K562 (cell line): ENCODE measurements at regions not wholly inside any gene's neighbourhood (a gene's known extent, or its start where the extent isn't known, plus 50 kb on each side); places are given as distances from the start of the nearest gene placed in this dataset.

Experiments
- ATAC-seq: fragments of 200-7000 bp; cut with Tn5 transposase; 3 replicates; pipeline ENCODE4 v1.9.1; 2020; ENCODE audit warnings: moderate library complexity
- BruUV-seq: library from RNA; stranded (reverse); fragments of 400-500 nt; replicated peaks from 2 replicates; lab custom pipeline; 2021; lab: Mats Ljungman, UMichigan
- CTCF ChIA-PET: fragments of 300-600 bp; formaldehyde crosslinking; extraction: SDS; loops from one replicate; lab custom pipeline; 2021; ENCODE audit warnings: low intra/inter-chr PET ratio; lab: Yijun Ruan, JAX
- POLR2A ChIA-PET: fragments of 300-600, 350-650 bp; sonication (Branson Sonifier 250); formaldehyde crosslinking; extraction: SDS; loops from one replicate; lab custom pipeline; 2021; ENCODE audit warnings: antibody characterized with exemption, inconsistent platforms; lab: Yijun Ruan, JAX
- DNase-seq, 4 experiments: peaks; one replicate each; pipeline versions ENCODE4 v3.0.0 to v3.0.0-alpha.2; 2011 to 2018; ENCODE audit warnings: low spot score in 3 of 4, mixed read lengths in 3 of 4; ENCODE audit errors: extremely low read depth in 1 of 4
- FAIRE-seq: peaks from 2 replicates; lab custom pipeline; 2011; peaks lifted over from hg19 to GRCh38; lab: Jason Lieb, UNC
- H2AFZ ChIP-seq: 2 replicates; pipeline ENCODE4 v1.6.0; 2011; ENCODE audit warnings: low read depth, low read length, control low read depth, inconsistent platforms
- H3K27ac ChIP-seq: fragments of 200-600 bp; 3 replicates; pipeline ENCODE4 v1.8.0; 2011; ENCODE audit warnings: low read depth, mild to moderate bottlenecking, control low read depth, inconsistent platforms, low read length, moderate library complexity, mixed read lengths; ENCODE audit errors: extremely low read depth
- H3K27me3 ChIP-seq, 2 experiments: fragments of 300-600 bp in 1 of 2; 2 replicates in 1 of 2; 3 replicates in 1 of 2; pipeline versions ENCODE4 v1.6.0 to v1.8.0; 2011; ENCODE audit warnings: inconsistent platforms in 2 of 2, low read length in 2 of 2, mild to moderate bottlenecking in 1 of 2, mixed read lengths in 1 of 2, moderate library complexity in 1 of 2; ENCODE audit not compliant: control insufficient read depth in 2 of 2, insufficient read depth in 2 of 2
- H3K36me3 ChIP-seq: fragments of 300-600 bp; 3 replicates; pipeline ENCODE4 v1.8.0; 2011; ENCODE audit warnings: mild to moderate bottlenecking, low read length, inconsistent platforms; ENCODE audit not compliant: control insufficient read depth, insufficient read depth
- H3K4me1 ChIP-seq, 2 experiments: fragments of 200-600 bp in 1 of 2; replicated peaks in 1 of 2; 2 replicates in 1 of 2; 3 replicates in 1 of 2; pipeline versions ENCODE4 v1.5.1 to v1.8.0; 2011; ENCODE audit warnings: inconsistent platforms in 2 of 2, low read length in 2 of 2, mild to moderate bottlenecking in 1 of 2, mixed read lengths in 1 of 2, moderate library complexity in 1 of 2; ENCODE audit not compliant: control insufficient read depth in 2 of 2, insufficient read depth in 2 of 2
- H3K4me2 ChIP-seq: 2 replicates; pipeline ENCODE4 v1.6.1; 2011; ENCODE audit warnings: low read length, control low read depth, inconsistent platforms, mixed read lengths; ENCODE audit not compliant: insufficient read depth
- H3K4me3 ChIP-seq: fragments of 200-600 bp; sonication (generic), shearing (Covaris generic); 2 replicates; pipeline ENCODE4 v1.5.1; 2016; ENCODE audit warnings: control low read depth, inconsistent platforms
- H3K79me2 ChIP-seq: fragments of 200-600 bp; 3 replicates; pipeline ENCODE4 v1.8.0; 2011; ENCODE audit warnings: low read length, inconsistent platforms; ENCODE audit not compliant: control insufficient read depth, insufficient read depth
- H3K9ac ChIP-seq, 2 experiments: 2 replicates each; pipeline versions ENCODE4 v1.6.0 to v1.6.1; 2011; ENCODE audit warnings: low read depth in 2 of 2, low read length in 2 of 2, control low read depth in 1 of 2, inconsistent platforms in 1 of 2, mild to moderate bottlenecking in 1 of 2, mixed read lengths in 1 of 2; ENCODE audit not compliant: insufficient read depth in 1 of 2
- H3K9me1 ChIP-seq: one replicate; pipeline ENCODE4 v1.6.0; 2011; ENCODE audit warnings: inconsistent platforms, mild to moderate bottlenecking, low read length, moderate library complexity; ENCODE audit not compliant: control insufficient read depth, insufficient read depth
- H3K9me3 ChIP-seq: replicated peaks from 2 replicates; pipeline ENCODE4 v1.5.1; 2011; ENCODE audit warnings: low read depth, low read length, inconsistent platforms; ENCODE audit not compliant: control insufficient read depth, insufficient read depth
- H4K20me1 ChIP-seq: replicated peaks from 2 replicates; pipeline ENCODE4 v1.6.1; 2011; ENCODE audit warnings: low read length, inconsistent platforms, mixed read lengths; ENCODE audit not compliant: control insufficient read depth, insufficient read depth
- CBFA2T3 ChIP-seq: fragments of 450-650 bp; IDR thresholded peaks from 2 replicates; pipeline ENCODE4 v1.6.1; 2017
- ELK3 ChIP-seq: fragments of 450-650 bp; formaldehyde crosslinking; IDR thresholded peaks from 2 replicates; pipeline ENCODE4 v1.4.0; 2020; ENCODE audit warnings: mild to moderate bottlenecking
- FOXA1 ChIP-seq: fragments of 450-650 bp; IDR thresholded peaks from 2 replicates; pipeline ENCODE4 v1.6.1; 2016; ENCODE audit warnings: mild to moderate bottlenecking, borderline replicate concordance
- HDAC1 ChIP-seq, 2 experiments: fragments of 450-650 bp; IDR thresholded peaks; 2 replicates each; pipeline ENCODE4 v1.6.1; 2016 to 2017; ENCODE audit warnings: inconsistent platforms in 1 of 2, mild to moderate bottlenecking in 1 of 2, moderate library complexity in 1 of 2
- KLF16 ChIP-seq: IDR thresholded peaks from 2 replicates; pipeline ENCODE4 v1.6.1; 2016; ENCODE audit warnings: antibody characterized with exemption
- MAZ ChIP-seq, 2 experiments: fragments of 450-650 bp in 1 of 2; sonication (generic) in 1 of 2; formaldehyde crosslinking; IDR thresholded peaks in 1 of 2; conservative IDR thresholded peaks in 1 of 2; 2 replicates each; pipeline versions ENCODE4 v1.4.0 to v1.5.0; 2020; ENCODE audit warnings: mild to moderate bottlenecking in 1 of 2, missing genetic modification reagents in 1 of 2
- MEF2A ChIP-seq: IDR thresholded peaks from 2 replicates; pipeline ENCODE4 v1.6.1; 2011; ENCODE audit warnings: low read depth, mild to moderate bottlenecking, low read length, moderate library complexity; ENCODE audit not compliant: control insufficient read depth
- MTF1 ChIP-seq: fragments of 250-450 bp; sonication (Bioruptor Pico); IDR thresholded peaks from 2 replicates; pipeline ENCODE4 v1.9.0; 2021; ENCODE audit warnings: moderate library complexity, mild to moderate bottlenecking, inconsistent platforms, borderline replicate concordance
- MXI1 ChIP-seq: IDR thresholded peaks from 2 replicates; pipeline ENCODE4 v1.6.1; 2011; ENCODE audit warnings: low read depth, mild to moderate bottlenecking, improper control_type of control experiment, low read length
- NFIC ChIP-seq: fragments of 450-650 bp; IDR thresholded peaks from 2 replicates; pipeline ENCODE4 v1.6.1; 2017; ENCODE audit warnings: mild to moderate bottlenecking, inconsistent platforms
- SMC3 ChIP-seq: conservative IDR thresholded peaks from 2 replicates; pipeline ENCODE4 v1.6.1; 2011; ENCODE audit warnings: low read depth, low read length, improper control_type of control experiment; ENCODE audit not compliant: insufficient read depth
- ZBTB12 ChIP-seq: fragments of 250-450 bp; sonication (Bioruptor Pico); IDR thresholded peaks from 2 replicates; pipeline ENCODE4 v1.4.0; 2020
- ZBTB8A ChIP-seq: fragments of 450-650 bp; IDR thresholded peaks from 2 replicates; pipeline ENCODE4 v1.6.1; 2018; ENCODE audit warnings: mild to moderate bottlenecking, moderate library complexity; ENCODE audit not compliant: partially characterized antibody
- ZNF592 ChIP-seq: fragments of 450-650 bp; IDR thresholded peaks from 2 replicates; pipeline ENCODE4 v1.6.1; 2017; ENCODE audit warnings: antibody characterized with exemption, mild to moderate bottlenecking
- WGBS: fragments of 100-300 bp; shearing (Covaris generic); methylation state at CpG from one replicate; pipeline ENCODE4 v1.1.6; 2016; ENCODE audit warnings: low coverage, mixed read lengths; ENCODE audit not compliant: insufficient coverage; ENCODE audit errors: missing lambda C conversion rate; 5-methylcytosine and 5-hydroxymethylcytosine counted together
- in situ Hi-C: fragments of 300-500 bp; cut with MboI; formaldehyde crosslinking; loops from 4 replicates; pipeline ENCODE4 v1.15.0; 2018; ENCODE audit warnings: inconsistent platforms, mixed read lengths
- intact Hi-C: fragments of 100-400 bp; cut with micrococcal nuclease; formaldehyde crosslinking; loops from 2 replicates; pipeline ENCODE4 v1.14.2; 2022

- Histone ChIP-seq H4K20me1 (no peaks in the 10 kb centered on the region), H3K36me3 (no peaks in the 10 kb centered on the region), H2AFZ (no peak overlapping the region), H3K4me1 (no peaks in the 10 kb centered on the region), H3K27me3 (no peaks in the 10 kb centered on the region), H3K9ac (no peak overlapping the region), H3K4me3 (no peak overlapping the region), H3K9me1 (no peaks in the 10 kb centered on the region), H3K79me2 (no peaks in the 10 kb centered on the region), H3K27ac (no peak overlapping the region), H3K4me2 (no peak overlapping the region), H3K9me3 (no peaks in the 10 kb centered on the region)
- POLR2A ChIA-PET = no interaction called here
- BruUV-seq = no TSS peak
- intact Hi-C loops = no loop called here
- CTCF ChIA-PET = no interaction called here
- no peak for DNase-seq
- no peak for ATAC-seq
- in situ Hi-C loops = no loop called here
- no peak for TF ChIP-seq HDAC1 (IDR thresholded peaks at IDR 0.05)
- no peak for TF ChIP-seq MAZ (CRISPR knock-in tag; conservative IDR thresholded peaks at IDR 0.05 in 1 of 2, IDR thresholded peaks at IDR 0.05 in 1 of 2)
- no peak for TF ChIP-seq MEF2A
- no peak for TF ChIP-seq ZBTB12 (CRISPR knock-in tag)
- TF ChIP-seq SMC3 = no peak
- no peak for TF ChIP-seq NFIC
- TF ChIP-seq ELK3 (CRISPR knock-in tag) = no peak
- no peak for TF ChIP-seq FOXA1
- TF ChIP-seq KLF16 = no peak
- no peak for TF ChIP-seq ZBTB8A
- TF ChIP-seq CBFA2T3 = no peak
- no peak for TF ChIP-seq MTF1 (CRISPR knock-in tag)
- TF ChIP-seq ZNF592 = no peak
- no peak for TF ChIP-seq MXI1
- 0% methylated on average over 1 of the region's 2 CpGs for WGBS
- no peak for FAIRE-seq
Observed at GRCh38 chr13:54563286-54563685, 1534.7 kb downstream of the OLFM4 start.
